ENCODE measurements at regions not wholly inside any gene's neighbourhood (a gene's known extent, or its start where the extent isn't known, plus 50 kb on each side); places are given as distances from the start of the nearest gene placed in this dataset.

GRCh38 chrX:113033966-113034680 lies 193.5 kb upstream of the AMOT start:
- TF ChIP-seq ZNF274 (IDR thresholded peaks at IDR 0.05; ENCODE audit: low read depth, low read length): no peak
- no peak for TF ChIP-seq SUZ12 (IDR thresholded peaks at IDR 0.05; ENCODE audit: extremely low read depth, insufficient read depth, insufficient read length)
- no peak for TF ChIP-seq YY1 (IDR thresholded peaks at IDR 0.05; ENCODE audit: insufficient read depth, insufficient read length)
